Suppressor macrophage treated with lipopolysaccharide for 1 hour (primary cell): ENCODE measurements at regions not wholly inside any gene's neighbourhood (a gene's known extent, or its start where the extent isn't known, plus 50 kb on each side); places are given as distances from the start of the nearest gene placed in this dataset.
A peak's percentile ranks its signal among the peaks of the same experiment; 100 is the strongest.
"Not testable (repeated sequence)": the region's sequence is repeated elsewhere in the genome, so short reads cannot be mapped to it uniquely, and the experiment has no call there.

Source experiments
- DNase-seq, 3 donors: peaks; one replicate each; pipeline ENCODE4 v3.0.0-alpha.2; 2020 to 2022

GRCh38 chr1:2953688-2954285 lies 67.5 kb upstream of the ACTRT2 start:
- peak in 2 of 3 donors; percentile 17 to 23 for DNase-seq

GRCh38 chr1:2955652-2956051 lies 65.6 kb upstream of the ACTRT2 start:
- DNase-seq: no peak

- peak; percentile 70 to 83 (median 78) for DNase-seq
These were observed 64.7 kb upstream of the ACTRT2 start for GRCh38 chr1:2956576-2956975.

GRCh38 chr1:2957329-2957728 lies 63.9 kb upstream of the ACTRT2 start:
- no peak for DNase-seq

- not testable (repeated sequence) for DNase-seq
These were observed 61.4 kb upstream of the ACTRT2 start for GRCh38 chr1:2959881-2960280.

- DNase-seq: no peak
These were observed 60.2 kb upstream of the ACTRT2 start for GRCh38 chr1:2961081-2961480.

GRCh38 chr1:2961661-2962060 lies 59.6 kb upstream of the ACTRT2 start:
- no peak for DNase-seq

GRCh38 chr1:2962061-2962460 lies 59.2 kb upstream of the ACTRT2 start:
- no peak for DNase-seq

GRCh38 chr1:2962541-2962940 lies 58.7 kb upstream of the ACTRT2 start:
- DNase-seq: no peak

GRCh38 chr1:2962946-2963345 lies 58.3 kb upstream of the ACTRT2 start:
- DNase-seq: no peak

GRCh38 chr1:2965676-2966075 lies 55.6 kb upstream of the ACTRT2 start:
- no peak for DNase-seq

GRCh38 chr1:2966449-2967328 lies 54.6 kb upstream of the ACTRT2 start:
- DNase-seq: no peak

- DNase-seq: no peak
These were observed 53.9 kb upstream of the ACTRT2 start for GRCh38 chr1:2967329-2967725.

GRCh38 chr1:2967881-2968280 lies 53.4 kb upstream of the ACTRT2 start:
- DNase-seq: no peak

GRCh38 chr1:2968471-2968881 lies 52.8 kb upstream of the ACTRT2 start:
- DNase-seq: no peak

GRCh38 chr1:2969011-2969844 lies 52.0 kb upstream of the ACTRT2 start:
- DNase-seq: no peak

- DNase-seq: no peak
These were observed 51.4 kb upstream of the ACTRT2 start for GRCh38 chr1:2969845-2970291.

GRCh38 chr1:2970311-2971071 lies 50.8 kb upstream of the ACTRT2 start:
- DNase-seq: no peak

GRCh38 chr1:2971101-2971501 lies 50.2 kb upstream of the ACTRT2 start:
- no peak for DNase-seq
